GM23338 (cell line): ENCODE measurements at regions not wholly inside any gene's neighbourhood (a gene's known extent, or its start where the extent isn't known, plus 50 kb on each side); places are given as distances from the start of the nearest gene placed in this dataset.

Experiments used
- ATAC-seq: fragments of 200-7000 bp; cut with Tn5 transposase; 3 replicates; pipeline ENCODE4 v1.9.1; 2020
- DNase-seq: peaks from one replicate; pipeline ENCODE4 v3.0.0-alpha.2; 2015; ENCODE audit warnings: low spot score
- H2AFZ ChIP-seq: fragments of 200-600 bp; sonication (generic); 2 replicates; pipeline ENCODE4 v1.8.0; 2016; ENCODE audit warnings: antibody characterized with exemption, mild to moderate bottlenecking, moderate library complexity
- H3F3A ChIP-seq: fragments of 200-600 bp; sonication (generic); replicated peaks from 2 replicates; pipeline ENCODE4 v1.8.0; 2017; ENCODE audit warnings: antibody characterized with exemption, mixed run types, low read depth
- H3K27ac ChIP-seq: fragments of 200-600 bp; sonication (generic); 2 replicates; pipeline ENCODE4 v1.6.1; 2016; ENCODE audit warnings: low read depth
- H3K27me3 ChIP-seq: fragments of 200-600 bp; sonication (generic); 2 replicates; pipeline ENCODE4 v1.8.0; 2016; ENCODE audit warnings: mild to moderate bottlenecking, mixed run types, moderate library complexity; ENCODE audit not compliant: insufficient read depth
- H3K36me3 ChIP-seq: fragments of 200-600 bp; sonication (generic); 2 replicates; pipeline ENCODE4 v1.8.0; 2016; ENCODE audit warnings: mild to moderate bottlenecking; ENCODE audit not compliant: insufficient read depth
- H3K4me1 ChIP-seq: fragments of 200-600 bp; sonication (generic); 2 replicates; pipeline ENCODE4 v1.8.0; 2016; ENCODE audit warnings: mild to moderate bottlenecking, moderate library complexity; ENCODE audit not compliant: insufficient read depth
- H3K4me2 ChIP-seq: fragments of 200-600 bp; sonication (generic); 2 replicates; pipeline ENCODE4 v1.7.1; 2017; ENCODE audit warnings: mixed run types
- H3K4me3 ChIP-seq: fragments of 200-600 bp; sonication (generic); 2 replicates; pipeline ENCODE4 v1.6.1; 2016; ENCODE audit warnings: mixed run types
- H3K79me2 ChIP-seq: fragments of 200-600 bp; sonication (generic); replicated peaks from 2 replicates; pipeline ENCODE4 v1.8.0; 2017; ENCODE audit warnings: mild to moderate bottlenecking; ENCODE audit not compliant: insufficient read depth
- H3K9me2 ChIP-seq: fragments of 200-600 bp; sonication (generic); 2 replicates; pipeline ENCODE4 v1.8.0; 2017; ENCODE audit not compliant: insufficient read depth
- H4K20me1 ChIP-seq: fragments of 200-600 bp; sonication (generic); replicated peaks from 2 replicates; pipeline ENCODE4 v1.8.0; 2017; ENCODE audit warnings: mild to moderate bottlenecking; ENCODE audit not compliant: insufficient read depth
- H3K27ac Mint-ChIP-seq: 2 replicates; pipeline ENCODE4 v1.8.0; 2020; ENCODE audit warnings: inconsistent platforms, mild to moderate bottlenecking, moderate library complexity, mixed read lengths
- H3K27me3 Mint-ChIP-seq: 3 replicates; pipeline ENCODE4 v1.8.0; 2022; ENCODE audit warnings: low read depth, mild to moderate bottlenecking, moderate library complexity, mixed read lengths, inconsistent platforms; ENCODE audit not compliant: insufficient read depth, poor library complexity
- H3K36me3 Mint-ChIP-seq: 3 replicates; pipeline ENCODE4 v1.8.0; 2021; ENCODE audit warnings: low read depth, mild to moderate bottlenecking, inconsistent platforms, moderate library complexity, mixed read lengths
- H3K4me1 Mint-ChIP-seq: 3 replicates; pipeline ENCODE4 v1.8.0; 2020; ENCODE audit warnings: mild to moderate bottlenecking, inconsistent platforms, mixed read lengths
- H3K4me3 Mint-ChIP-seq: 3 replicates; pipeline ENCODE4 v1.8.0; 2021; ENCODE audit warnings: moderate library complexity, mild to moderate bottlenecking, inconsistent platforms, mixed read lengths
- H3K9me3 Mint-ChIP-seq: 3 replicates; pipeline ENCODE4 v1.8.0; 2020; ENCODE audit warnings: moderate library complexity, mild to moderate bottlenecking, inconsistent platforms, mixed read lengths
- CREB1 ChIP-seq: fragments of 250-450 bp; sonication (Bioruptor Pico); IDR thresholded peaks from 2 replicates; pipeline ENCODE4 v1.5.0; 2020; ENCODE audit warnings: low read depth, mild to moderate bottlenecking, moderate library complexity
- CTCF ChIP-seq, 2 experiments: fragments of 200-600 bp in 1 of 2; sonication (generic) in 1 of 2; conservative IDR thresholded peaks; 2 replicates each; pipeline versions ENCODE4 v1.5.1 to v1.6.1; 2016 to 2017; ENCODE audit warnings: antibody characterized with exemption in 2 of 2, low read depth in 2 of 2, mild to moderate bottlenecking in 2 of 2, moderate library complexity in 1 of 2
- ETS1 ChIP-seq: IDR thresholded peaks from 2 replicates; pipeline ENCODE4 v1.6.1; 2016; ENCODE audit warnings: antibody characterized with exemption
- EZH2 ChIP-seq: fragments of 200-600 bp; sonication (generic); IDR thresholded peaks from one replicate; pipeline ENCODE4 v1.8.0; 2017; ENCODE audit warnings: antibody characterized with exemption, mild to moderate bottlenecking, low read depth; ENCODE audit not compliant: unreplicated experiment
- EZH2phosphoT487 ChIP-seq: fragments of 200-600 bp; sonication (generic); IDR thresholded peaks from one replicate; pipeline ENCODE4 v1.8.1; 2018; ENCODE audit warnings: antibody characterized with exemption; ENCODE audit not compliant: unreplicated experiment
- JUNB ChIP-seq: IDR thresholded peaks from one replicate; pipeline ENCODE4 v1.6.1; 2016; ENCODE audit warnings: antibody characterized with exemption; ENCODE audit not compliant: unreplicated experiment
- NANOG ChIP-seq: IDR thresholded peaks from 2 replicates; pipeline ENCODE4 v1.6.1; 2016; ENCODE audit warnings: antibody characterized with exemption, borderline replicate concordance
- POLR2AphosphoS5 ChIP-seq: IDR thresholded peaks from 2 replicates; pipeline ENCODE4 v1.6.1; 2016; ENCODE audit warnings: antibody characterized with exemption, low read depth
- REST ChIP-seq: IDR thresholded peaks from one replicate; pipeline ENCODE4 v1.6.1; 2018; ENCODE audit warnings: antibody characterized with exemption; ENCODE audit not compliant: unreplicated experiment
- STAT1 ChIP-seq: IDR thresholded peaks from one replicate; pipeline ENCODE4 v1.6.1; 2016; ENCODE audit warnings: antibody characterized with exemption; ENCODE audit not compliant: unreplicated experiment
- ZNF114 ChIP-seq: fragments of 250-450 bp; sonication (Bioruptor Pico); IDR thresholded peaks from 2 replicates; pipeline ENCODE4 v1.5.0; 2020; ENCODE audit warnings: mild to moderate bottlenecking, moderate library complexity
- ZNF331 ChIP-seq: fragments of 250-450 bp; sonication (Bioruptor Pico); IDR thresholded peaks from 2 replicates; pipeline ENCODE4 v1.5.0; 2020; ENCODE audit warnings: low read depth, mild to moderate bottlenecking, moderate library complexity
- ZNF462 ChIP-seq: fragments of 250-450 bp; sonication (Bioruptor Pico); IDR thresholded peaks from 2 replicates; pipeline ENCODE4 v1.5.0; 2020; ENCODE audit warnings: mild to moderate bottlenecking, moderate library complexity

- DNase-seq, result no peak
- Histone ChIP-seq H3F3A (no peaks in the 10 kb centered on the region), H3K4me2 (no peak overlapping the region), H2AFZ (no peak overlapping the region), H3K4me1 (peaks cover 8% of the 10 kb centered on the region; the same call in 1 of the 2 replicates), H3K27ac (no peak overlapping the region), H3K4me3 (no peak overlapping the region), H3K9me2 (peaks cover 3% of the 10 kb centered on the region; the same call in 1 of the 2 replicates), H3K36me3 (no peaks in the 10 kb centered on the region), H4K20me1 (no peaks in the 10 kb centered on the region), H3K27me3 (no peaks in the 10 kb centered on the region), H3K79me2 (no peaks in the 10 kb centered on the region)
- Mint-ChIP-seq H3K9me3 (peaks cover 21% of the 10 kb centered on the region), H3K36me3 (peaks cover 17% of the 10 kb centered on the region; the same call in 2 of the 3 replicates), H3K27ac (no peak overlapping the region), H3K4me3 (no peak overlapping the region), H3K4me1 (peaks cover 9% of the 10 kb centered on the region; the same call in 2 of the 3 replicates), H3K27me3 (no peaks in the 10 kb centered on the region)
- ATAC-seq, result no peak
- no peak for TF ChIP-seq ETS1
- no peak for TF ChIP-seq POLR2AphosphoS5
- no peak for TF ChIP-seq EZH2
- TF ChIP-seq ZNF331, result no peak
- TF ChIP-seq STAT1, result no peak
- TF ChIP-seq CTCF (conservative IDR thresholded peaks at IDR 0.05; ENCODE audit: low read depth in 2 of 2), result no peak
- TF ChIP-seq ZNF462 (CRISPR knock-in tag), result no peak
- no peak for TF ChIP-seq NANOG
- TF ChIP-seq JUNB, result no peak
- no peak for TF ChIP-seq REST
- no peak for TF ChIP-seq ZNF114 (CRISPR knock-in tag)
- no peak for TF ChIP-seq CREB1 (CRISPR knock-in tag)
- TF ChIP-seq EZH2phosphoT487, result no peak
Measured at GRCh38 chr1:215488850-215489249, 78.3 kb upstream of the KCTD3 start.
